Natural killer cell (primary cell): ENCODE measurements at regions not wholly inside any gene's neighbourhood (a gene's known extent, or its start where the extent isn't known, plus 50 kb on each side); places are given as distances from the start of the nearest gene placed in this dataset.

Experiments
- ATAC-seq, 3 donors: fragments of 150-1000 bp in 2 of 3; fragments of 200-7000 bp in 1 of 3; cut with Tn5 transposase; 1 replicate in 1 of 3; 2 replicates in 2 of 3; pipeline ENCODE4 v1.10.0; 2021; ENCODE audit warnings: mild to moderate bottlenecking in 2 of 3, moderate library complexity in 2 of 3
- DNase-seq, 2 donors: peaks; one replicate each; pipeline versions ENCODE4 v3.0.0 to v3.0.0-alpha.2; 2013 to 2021; ENCODE audit warnings: mixed read lengths in 1 of 2
- H3K27ac ChIP-seq: one replicate; pipeline ENCODE4 v1.5.1; 2013; ENCODE audit warnings: mild to moderate bottlenecking, low read length
- H3K27me3 ChIP-seq: one replicate; pipeline ENCODE4 v1.6.1; 2013; ENCODE audit warnings: low read length; ENCODE audit not compliant: control insufficient read depth, insufficient read depth
- H3K36me3 ChIP-seq: one replicate; pipeline ENCODE4 v1.6.1; 2013; ENCODE audit warnings: low read length; ENCODE audit not compliant: control insufficient read depth, insufficient read depth
- H3K4me1 ChIP-seq: one replicate; pipeline ENCODE4 v1.6.1; 2013; ENCODE audit warnings: low read length; ENCODE audit not compliant: control insufficient read depth, insufficient read depth
- H3K4me3 ChIP-seq: one replicate; pipeline ENCODE4 v1.5.1; 2013; ENCODE audit warnings: low read length
- H3K9me3 ChIP-seq: one replicate; pipeline ENCODE4 v1.6.1; 2013; ENCODE audit warnings: low read length; ENCODE audit not compliant: control insufficient read depth, insufficient read depth
- H3K27ac Mint-ChIP-seq, 2 donors: one replicate each; pipeline ENCODE4 v1.8.0; 2022; ENCODE audit warnings: mild to moderate bottlenecking in 2 of 2, mixed read lengths in 2 of 2, moderate library complexity in 1 of 2
- H3K27me3 Mint-ChIP-seq, 2 donors: one replicate each; pipeline ENCODE4 v1.8.0; 2022; ENCODE audit warnings: low read depth in 2 of 2, mixed read lengths in 2 of 2
- H3K36me3 Mint-ChIP-seq: one replicate; pipeline ENCODE4 v1.8.0; 2022; ENCODE audit warnings: mixed read lengths
- H3K4me1 Mint-ChIP-seq, 2 donors: one replicate each; pipeline ENCODE4 v1.8.0; 2022; ENCODE audit warnings: mixed read lengths in 2 of 2
- H3K4me3 Mint-ChIP-seq: one replicate; pipeline ENCODE4 v1.8.0; 2022; ENCODE audit warnings: mild to moderate bottlenecking, moderate library complexity, mixed read lengths
- H3K9me3 Mint-ChIP-seq, 2 donors: one replicate each; pipeline ENCODE4 v1.8.0; 2022; ENCODE audit warnings: mixed read lengths in 2 of 2
- WGBS: methylation state at CpG from one replicate; pipeline ENCODE4 v1.1.7; 2013; ENCODE audit warnings: missing lambda C conversion rate; ENCODE audit not compliant: insufficient coverage; 5-methylcytosine and 5-hydroxymethylcytosine counted together
- intact Hi-C: fragments of 100-400 bp; cut with micrococcal nuclease; formaldehyde crosslinking; loops from one replicate; pipeline ENCODE4 v1.14.2; 2022
- TF ChIP-seq, protein P1 (sequence below): fragments of 200-600 bp; IDR thresholded peaks from one replicate; pipeline ENCODE4 v1.8.0; 2022; ENCODE audit warnings: antibody characterized with exemption

DNA sequence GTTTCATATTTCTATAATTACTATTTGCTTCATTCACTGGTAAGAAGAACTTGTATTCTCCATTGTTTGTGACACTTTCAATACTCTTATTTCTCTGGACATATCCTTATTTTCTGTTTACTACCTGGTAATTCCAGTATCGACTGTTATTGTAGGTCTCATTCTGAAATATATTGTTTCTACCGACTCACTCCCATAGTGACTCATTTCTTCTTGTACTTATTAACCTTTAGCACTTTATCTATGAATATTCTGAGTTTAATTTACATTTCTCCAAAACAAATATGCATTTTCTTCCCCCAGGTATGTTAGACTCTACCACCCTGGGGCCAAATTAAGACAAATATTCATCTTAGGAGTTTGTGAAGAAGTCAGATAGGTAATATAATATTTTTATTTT lies 164.5 kb upstream of the BTBD3 start:
- H3K4me1 ChIP-seq = no peaks in the 10 kb centered on the region
- TF ChIP-seq, protein P1, sequence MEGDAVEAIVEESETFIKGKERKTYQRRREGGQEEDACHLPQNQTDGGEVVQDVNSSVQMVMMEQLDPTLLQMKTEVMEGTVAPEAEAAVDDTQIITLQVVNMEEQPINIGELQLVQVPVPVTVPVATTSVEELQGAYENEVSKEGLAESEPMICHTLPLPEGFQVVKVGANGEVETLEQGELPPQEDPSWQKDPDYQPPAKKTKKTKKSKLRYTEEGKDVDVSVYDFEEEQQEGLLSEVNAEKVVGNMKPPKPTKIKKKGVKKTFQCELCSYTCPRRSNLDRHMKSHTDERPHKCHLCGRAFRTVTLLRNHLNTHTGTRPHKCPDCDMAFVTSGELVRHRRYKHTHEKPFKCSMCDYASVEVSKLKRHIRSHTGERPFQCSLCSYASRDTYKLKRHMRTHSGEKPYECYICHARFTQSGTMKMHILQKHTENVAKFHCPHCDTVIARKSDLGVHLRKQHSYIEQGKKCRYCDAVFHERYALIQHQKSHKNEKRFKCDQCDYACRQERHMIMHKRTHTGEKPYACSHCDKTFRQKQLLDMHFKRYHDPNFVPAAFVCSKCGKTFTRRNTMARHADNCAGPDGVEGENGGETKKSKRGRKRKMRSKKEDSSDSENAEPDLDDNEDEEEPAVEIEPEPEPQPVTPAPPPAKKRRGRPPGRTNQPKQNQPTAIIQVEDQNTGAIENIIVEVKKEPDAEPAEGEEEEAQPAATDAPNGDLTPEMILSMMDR = no peak
- H3K27ac Mint-ChIP-seq = no peak overlapping the region
- no peak overlapping the region for H3K27ac ChIP-seq
- no peak overlapping the region for H3K4me3 Mint-ChIP-seq
- 83% methylated on average over 1 of the region's 2 CpGs for WGBS
- DNase-seq (no peak), ATAC-seq (no peak)
- H3K9me3 Mint-ChIP-seq = peaks cover 7 to 12% of the 10 kb centered on the region in 2 donors
- no peaks in the 10 kb centered on the region for H3K9me3 ChIP-seq
- H3K27me3 ChIP-seq = no peaks in the 10 kb centered on the region
- H3K36me3 Mint-ChIP-seq = no peaks in the 10 kb centered on the region
- H3K36me3 ChIP-seq = no peaks in the 10 kb centered on the region
- H3K27me3 Mint-ChIP-seq = no peaks in the 10 kb centered on the region
- intact Hi-C loops = no loop called here
- no peak overlapping the region for H3K4me3 ChIP-seq
- no peaks in the 10 kb centered on the region for H3K4me1 Mint-ChIP-seq

DNA sequence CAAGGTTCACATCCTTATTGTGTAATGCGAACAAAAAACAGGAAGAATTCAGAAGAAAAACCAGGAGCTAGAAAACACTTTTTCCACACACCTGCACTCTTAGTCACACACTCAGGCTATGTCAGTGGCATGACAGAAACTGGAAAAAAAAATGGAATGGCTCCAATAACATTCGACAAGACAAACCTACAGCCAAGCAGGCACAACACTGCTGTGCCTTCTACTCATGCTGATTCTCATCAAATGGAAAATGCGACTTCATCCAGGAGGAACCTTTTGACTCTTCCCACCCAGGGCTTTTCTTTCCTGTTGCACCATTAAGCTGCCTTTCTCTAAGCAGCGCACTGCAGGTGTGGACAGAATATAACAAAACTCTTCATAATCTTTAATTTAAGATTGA lies 163.2 kb upstream of the BTBD3 start:
- Histone ChIP-seq H3K4me3 (no peak overlapping the region), H3K4me1 (no peaks in the 10 kb centered on the region), H3K27me3 (no peaks in the 10 kb centered on the region), H3K9me3 (no peaks in the 10 kb centered on the region), H3K36me3 (no peaks in the 10 kb centered on the region), H3K27ac (no peak overlapping the region)
- peaks cover 7 to 12% of the 10 kb centered on the region in 2 donors for H3K9me3 Mint-ChIP-seq
- ATAC-seq = no peak
- WGBS = 84% methylated on average over 4 of the region's 4 CpGs
- no peak for DNase-seq
- H3K4me1 Mint-ChIP-seq = no peaks in the 10 kb centered on the region
- H3K27ac Mint-ChIP-seq = no peak overlapping the region
- no peak overlapping the region for H3K4me3 Mint-ChIP-seq
- H3K27me3 Mint-ChIP-seq = no peaks in the 10 kb centered on the region
- intact Hi-C loops = no loop called here
- TF ChIP-seq, protein P1 = no peak
- no peaks in the 10 kb centered on the region for H3K36me3 Mint-ChIP-seq

DNA sequence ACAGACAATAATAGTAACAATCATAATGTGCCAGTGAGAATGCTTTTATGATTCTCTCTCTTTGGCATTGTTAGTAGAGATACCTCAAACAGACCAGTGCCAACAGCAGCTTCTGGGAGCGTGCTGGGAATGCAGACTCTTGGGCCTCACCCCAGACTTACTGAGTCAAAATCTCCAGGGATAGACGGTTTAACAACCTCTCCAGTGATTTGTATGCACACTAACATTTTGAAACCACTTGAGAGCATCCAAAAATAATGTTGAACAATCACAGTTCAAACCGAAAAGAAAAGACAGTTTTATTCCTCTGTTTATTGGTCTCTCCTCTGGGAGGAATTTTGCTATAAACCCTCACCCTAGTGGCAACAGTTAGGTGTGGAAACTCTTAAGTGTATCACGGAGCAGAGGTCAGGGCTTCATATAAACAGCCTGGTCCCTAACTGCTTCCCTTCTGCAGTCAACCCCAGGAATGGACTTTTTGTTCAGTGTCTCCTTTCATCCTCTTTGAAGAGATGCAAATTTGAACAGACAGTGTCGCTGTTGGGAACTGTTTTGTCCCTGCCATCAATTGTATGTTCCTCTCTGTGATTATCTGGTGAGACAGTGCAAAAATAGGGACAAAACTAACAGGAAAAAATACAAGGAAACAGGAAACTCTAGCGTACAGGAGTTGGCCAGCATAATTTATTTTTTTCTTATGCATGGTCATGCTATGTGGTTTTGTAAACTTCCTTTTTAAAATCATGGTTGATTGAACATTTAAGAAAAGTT lies 162.4 kb upstream of the BTBD3 start:
- Histone ChIP-seq H3K4me1 (no peaks in the 10 kb centered on the region), H3K36me3 (no peaks in the 10 kb centered on the region), H3K9me3 (no peaks in the 10 kb centered on the region), H3K27ac (no peak overlapping the region), H3K4me3 (no peak overlapping the region), H3K27me3 (no peaks in the 10 kb centered on the region)
- H3K9me3 Mint-ChIP-seq = peaks cover 7 to 13% of the 10 kb centered on the region in 2 donors
- DNase-seq (no peak), ATAC-seq (no peak)
- H3K4me1 Mint-ChIP-seq = no peaks in the 10 kb centered on the region
- no peak overlapping the region for H3K4me3 Mint-ChIP-seq
- intact Hi-C loops = no loop called here
- H3K27me3 Mint-ChIP-seq = no peaks in the 10 kb centered on the region
- H3K36me3 Mint-ChIP-seq = no peaks in the 10 kb centered on the region
- TF ChIP-seq, protein P1 = no peak
- 30% methylated on average over 6 of the region's 6 CpGs for WGBS
- no peak overlapping the region for H3K27ac Mint-ChIP-seq

DNA sequence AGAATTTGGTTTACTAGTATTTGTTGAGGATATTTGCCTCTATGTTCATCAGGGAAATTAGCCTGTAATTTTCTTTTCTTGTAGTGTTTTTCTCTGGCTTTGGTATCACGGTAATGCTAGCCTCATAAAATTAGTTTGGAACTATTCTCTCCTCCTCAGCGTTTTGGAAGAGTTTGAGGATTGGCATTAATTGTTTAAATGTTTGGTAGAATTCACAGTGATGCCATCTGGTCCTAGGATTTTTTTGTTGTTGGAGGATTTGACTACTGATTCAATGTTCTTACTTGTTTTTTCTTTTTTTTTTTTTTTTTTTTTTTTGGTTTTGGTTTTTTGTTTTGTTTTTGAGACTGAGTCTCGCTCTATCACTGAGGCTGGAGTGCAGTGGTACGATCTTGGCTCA lies 156.2 kb upstream of the BTBD3 start:
- WGBS = 88% methylated on average over 4 of the region's 4 CpGs
- no peak for ATAC-seq
- intact Hi-C loops = no loop called here

More for the DNA sequence above, 156.2 kb upstream of the BTBD3 start:
- H3K36me3 Mint-ChIP-seq = no peaks in the 10 kb centered on the region
- no peak overlapping the region for H3K27ac Mint-ChIP-seq
- no peak overlapping the region for H3K27ac ChIP-seq
- H3K9me3 ChIP-seq = no peaks in the 10 kb centered on the region
- H3K4me3 ChIP-seq = no peak overlapping the region
- no peaks in the 10 kb centered on the region for H3K4me1 Mint-ChIP-seq
- no peaks in the 10 kb centered on the region for H3K27me3 ChIP-seq
- no peaks in the 10 kb centered on the region for H3K4me1 ChIP-seq
- no peak overlapping the region for H3K4me3 Mint-ChIP-seq
- H3K36me3 ChIP-seq = no peaks in the 10 kb centered on the region
- H3K27me3 Mint-ChIP-seq = no peaks in the 10 kb centered on the region
- TF ChIP-seq, protein P1 = no peak
- no peak for DNase-seq
- H3K9me3 Mint-ChIP-seq = peaks cover 9% of the 10 kb centered on the region in 2 donors
